PC-3 (cell line): ENCODE measurements at regions not wholly inside any gene's neighbourhood (a gene's known extent, or its start where the extent isn't known, plus 50 kb on each side); places are given as distances from the start of the nearest gene placed in this dataset.

ENCODE experiments used
- ATAC-seq: fragments of 200-7000 bp; cut with Tn5 transposase; 2 replicates; pipeline ENCODE4 v1.9.1; 2020; ENCODE audit warnings: mild to moderate bottlenecking, moderate library complexity
- BruUV-seq: library from RNA; stranded (reverse); fragments of 400-500 nt; replicated peaks from 2 replicates; lab custom pipeline; 2021; lab: Mats Ljungman, UMichigan
- CTCF ChIA-PET: fragments of 300-600 bp; sonication (Branson Sonifier 250); formaldehyde crosslinking; loops from one replicate; lab custom pipeline; 2022; ENCODE audit warnings: antibody characterized with exemption; lab: Charles Lee
- POLR2A ChIA-PET: fragments of 300-600 bp; sonication (Branson Sonifier 250); formaldehyde crosslinking; loops from one replicate; lab custom pipeline; 2022; ENCODE audit warnings: antibody characterized with exemption; ENCODE audit not compliant: unreplicated experiment; lab: Charles Lee
- DNase-seq: peaks from one replicate; pipeline ENCODE4 v3.0.0-alpha.2; 2015
- H2AFZ ChIP-seq: fragments of 300-600 bp; sonication (generic); 2 replicates; pipeline ENCODE4 v1.6.0; 2016; ENCODE audit warnings: antibody characterized with exemption, low read length
- H3F3A ChIP-seq: fragments of 300-600 bp; sonication (generic); one replicate; pipeline ENCODE4 v1.6.0; 2017; ENCODE audit warnings: antibody characterized with exemption, low read length, control low read depth, mild to moderate bottlenecking; ENCODE audit not compliant: unreplicated experiment
- H3K27ac ChIP-seq: fragments of 300-600 bp; sonication (generic); 2 replicates; pipeline ENCODE4 v1.5.1; 2016; ENCODE audit warnings: mild to moderate bottlenecking, low read length
- H3K27me3 ChIP-seq: fragments of 300-600 bp; sonication (generic); 2 replicates; pipeline ENCODE4 v1.6.1; 2016; ENCODE audit warnings: low read length, mixed read lengths
- H3K36me3 ChIP-seq: fragments of 300-600 bp; sonication (generic); 2 replicates; pipeline ENCODE4 v1.6.1; 2016; ENCODE audit warnings: low read depth, mixed run types, low read length, mixed read lengths
- H3K4me1 ChIP-seq: fragments of 300-600 bp; sonication (generic); 2 replicates; pipeline ENCODE4 v1.5.1; 2016; ENCODE audit warnings: low read length; ENCODE audit not compliant: insufficient read depth
- H3K4me2 ChIP-seq: fragments of 300-600 bp; sonication (generic); 2 replicates; pipeline ENCODE4 v1.6.0; 2016; ENCODE audit warnings: low read length
- H3K4me3 ChIP-seq: fragments of 300-600 bp; sonication (generic); 2 replicates; pipeline ENCODE4 v1.5.1; 2016; ENCODE audit warnings: mild to moderate bottlenecking, low read length, mixed read lengths
- H3K79me2 ChIP-seq: fragments of 300-600 bp; sonication (generic); 2 replicates; pipeline ENCODE4 v1.6.1; 2017; ENCODE audit warnings: low read length, mixed read lengths
- H3K9ac ChIP-seq: fragments of 300-600 bp; sonication (generic); 2 replicates; pipeline ENCODE4 v1.6.0; 2016; ENCODE audit warnings: mild to moderate bottlenecking, low read length
- H3K9me2 ChIP-seq: fragments of 300-600 bp; sonication (generic); replicated peaks from 2 replicates; pipeline ENCODE4 v1.6.1; 2016; ENCODE audit warnings: mixed run types, low read length, mixed read lengths
- H3K9me3 ChIP-seq: fragments of 300-600 bp; sonication (generic); 2 replicates; pipeline ENCODE4 v1.6.1; 2016; ENCODE audit warnings: low read length, mixed read lengths
- H4K20me1 ChIP-seq: fragments of 300-600 bp; sonication (generic); 2 replicates; pipeline ENCODE4 v1.6.1; 2016; ENCODE audit warnings: low read length, mixed read lengths
- EZH2 ChIP-seq: fragments of 300-600 bp; sonication (generic); IDR thresholded peaks from one replicate; pipeline ENCODE4 v1.6.1; 2017; ENCODE audit warnings: antibody characterized with exemption, mild to moderate bottlenecking, low read length; ENCODE audit not compliant: unreplicated experiment
- EZH2phosphoT487 ChIP-seq: fragments of 300-600 bp; sonication (generic); IDR thresholded peaks from 2 replicates; pipeline ENCODE4 v1.6.1; 2018; ENCODE audit warnings: mild to moderate bottlenecking, antibody characterized with exemption, low read length, borderline replicate concordance
- intact Hi-C: fragments of 100-400 bp; cut with micrococcal nuclease; formaldehyde crosslinking; loops from 2 replicates; pipeline ENCODE4 v1.9.0; 2023
- TF ChIP-seq, protein P1 (sequence below): fragments of 300-600 bp; sonication (generic); conservative IDR thresholded peaks from 2 replicates; pipeline ENCODE4 v1.5.1; 2017; ENCODE audit warnings: antibody characterized with exemption, low read depth, mild to moderate bottlenecking, low read length

DNA sequence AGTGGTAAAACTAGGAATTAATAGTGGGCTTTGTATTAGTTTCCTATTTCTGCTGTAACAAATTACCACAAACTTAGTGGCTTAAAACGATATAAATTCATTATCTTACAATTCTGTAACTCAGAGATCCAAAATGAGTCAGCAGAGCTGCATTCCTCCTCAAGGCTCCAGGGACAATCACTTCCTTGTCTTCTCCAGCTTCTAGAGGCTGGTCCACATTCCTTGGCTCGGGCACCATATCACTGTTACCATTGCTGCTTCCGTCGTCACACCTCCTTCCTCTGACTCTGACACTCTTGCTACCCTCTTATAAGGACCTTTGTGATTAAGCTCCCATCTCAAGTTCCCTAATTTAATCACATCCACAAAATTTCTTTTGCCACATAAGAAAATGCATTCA is 567.8 kb upstream of the KLHL29 start:
- H3K9me2 ChIP-seq, result no peaks in the 10 kb centered on the region
- no peaks in the 10 kb centered on the region for H3K79me2 ChIP-seq
- no peaks in the 10 kb centered on the region for H4K20me1 ChIP-seq
- no peak overlapping the region for H3K4me2 ChIP-seq
- ATAC-seq (no peak), DNase-seq (peak; percentile 25)
- no peak overlapping the region for H2AFZ ChIP-seq
- no peaks in the 10 kb centered on the region for H3K27me3 ChIP-seq
- no peak for TF ChIP-seq EZH2
- TF ChIP-seq EZH2phosphoT487, result no peak
- TF ChIP-seq, protein P1, sequence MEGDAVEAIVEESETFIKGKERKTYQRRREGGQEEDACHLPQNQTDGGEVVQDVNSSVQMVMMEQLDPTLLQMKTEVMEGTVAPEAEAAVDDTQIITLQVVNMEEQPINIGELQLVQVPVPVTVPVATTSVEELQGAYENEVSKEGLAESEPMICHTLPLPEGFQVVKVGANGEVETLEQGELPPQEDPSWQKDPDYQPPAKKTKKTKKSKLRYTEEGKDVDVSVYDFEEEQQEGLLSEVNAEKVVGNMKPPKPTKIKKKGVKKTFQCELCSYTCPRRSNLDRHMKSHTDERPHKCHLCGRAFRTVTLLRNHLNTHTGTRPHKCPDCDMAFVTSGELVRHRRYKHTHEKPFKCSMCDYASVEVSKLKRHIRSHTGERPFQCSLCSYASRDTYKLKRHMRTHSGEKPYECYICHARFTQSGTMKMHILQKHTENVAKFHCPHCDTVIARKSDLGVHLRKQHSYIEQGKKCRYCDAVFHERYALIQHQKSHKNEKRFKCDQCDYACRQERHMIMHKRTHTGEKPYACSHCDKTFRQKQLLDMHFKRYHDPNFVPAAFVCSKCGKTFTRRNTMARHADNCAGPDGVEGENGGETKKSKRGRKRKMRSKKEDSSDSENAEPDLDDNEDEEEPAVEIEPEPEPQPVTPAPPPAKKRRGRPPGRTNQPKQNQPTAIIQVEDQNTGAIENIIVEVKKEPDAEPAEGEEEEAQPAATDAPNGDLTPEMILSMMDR, result no peak
- POLR2A ChIA-PET, result no interaction called here
- no peak overlapping the region for H3K9ac ChIP-seq
- H3K4me1 ChIP-seq, result no peaks in the 10 kb centered on the region
- H3F3A ChIP-seq, result no peaks in the 10 kb centered on the region
- intact Hi-C loops, result no loop called here
- H3K36me3 ChIP-seq, result no peaks in the 10 kb centered on the region
- H3K4me3 ChIP-seq, result no peak overlapping the region
- H3K9me3 ChIP-seq, result peaks cover 7% of the 10 kb centered on the region; the same call in 1 of the 2 replicates
- BruUV-seq, result no TSS peak
- CTCF ChIA-PET, result no interaction called here
- no peak overlapping the region for H3K27ac ChIP-seq

DNA sequence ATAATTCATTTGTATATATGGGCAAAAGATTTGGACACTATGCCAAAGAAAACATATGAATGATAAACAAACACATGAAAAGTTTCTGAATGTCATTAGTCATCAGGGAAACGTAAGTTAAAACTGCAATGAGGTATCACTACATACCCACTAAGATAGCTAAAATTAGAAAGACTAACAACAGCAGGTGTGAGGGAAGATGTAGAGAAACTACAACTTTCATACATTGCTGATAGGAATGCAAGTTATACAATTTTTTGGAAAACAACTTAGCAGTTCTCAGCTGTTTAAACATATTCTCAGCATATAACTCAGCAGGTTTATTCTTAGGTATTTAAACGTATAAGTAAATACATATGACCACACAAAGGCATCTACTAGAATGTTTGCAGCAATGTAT is 563.5 kb upstream of the KLHL29 start:
- no TSS peak for BruUV-seq
- H4K20me1 ChIP-seq, result no peaks in the 10 kb centered on the region
- ChIA-PET CTCF (interaction anchor here (0.6 kb wide), 1 partner anchor 309 kb away, joined by 3 read pairs; no protein-coding TSS in a partner anchor), POLR2A (no interaction called here)
- H3K4me3 ChIP-seq, result no peak overlapping the region
- no peak overlapping the region for H3K4me2 ChIP-seq
- no peak overlapping the region for H3K27ac ChIP-seq
- H3K9me2 ChIP-seq, result no peaks in the 10 kb centered on the region
- ATAC-seq (no peak), DNase-seq (peak; percentile 4)
- no peak overlapping the region for H3K9ac ChIP-seq
- no peak for TF ChIP-seq EZH2
- TF ChIP-seq, protein P1, result no peak
- TF ChIP-seq EZH2phosphoT487, result no peak
- H3K36me3 ChIP-seq, result no peaks in the 10 kb centered on the region
- H3K9me3 ChIP-seq, result peaks cover 6% of the 10 kb centered on the region; the same call in 1 of the 2 replicates
- H3F3A ChIP-seq, result no peaks in the 10 kb centered on the region
- no peaks in the 10 kb centered on the region for H3K4me1 ChIP-seq
- H3K79me2 ChIP-seq, result no peaks in the 10 kb centered on the region
- no peak overlapping the region for H2AFZ ChIP-seq
- intact Hi-C loops, result no loop called here
- H3K27me3 ChIP-seq, result no peaks in the 10 kb centered on the region

DNA sequence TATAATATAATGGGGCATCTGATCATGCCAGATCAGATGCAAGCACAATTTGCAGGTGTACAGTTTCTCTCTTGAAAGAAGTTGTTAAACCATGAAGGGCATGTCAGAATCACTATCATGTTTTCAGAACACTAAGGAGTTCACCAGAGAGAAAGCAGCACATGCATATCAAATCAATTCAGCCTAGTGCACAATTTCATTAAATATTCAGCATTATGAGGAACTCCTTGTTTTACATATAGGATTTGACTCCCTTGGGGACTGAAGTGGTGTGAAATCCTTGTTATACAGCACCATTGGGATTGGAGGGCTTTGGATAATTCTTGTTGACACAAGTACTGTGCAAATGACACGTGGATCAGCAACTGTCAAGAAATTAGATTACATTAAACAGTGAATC is 562.1 kb upstream of the KLHL29 start:
- CTCF ChIA-PET, result no interaction called here
- H3K9me2 ChIP-seq, result no peaks in the 10 kb centered on the region
- POLR2A ChIA-PET, result no interaction called here

More for the DNA sequence above, 562.1 kb upstream of the KLHL29 start:
- no TSS peak for BruUV-seq
- ATAC-seq, result no peak
- no peaks in the 10 kb centered on the region for H3F3A ChIP-seq
- H3K79me2 ChIP-seq, result no peaks in the 10 kb centered on the region
- no peaks in the 10 kb centered on the region for H3K9me3 ChIP-seq
- H2AFZ ChIP-seq, result no peak overlapping the region
- no peaks in the 10 kb centered on the region for H3K36me3 ChIP-seq
- no peak overlapping the region for H3K27ac ChIP-seq
- TF ChIP-seq, protein P1, result no peak
- TF ChIP-seq EZH2phosphoT487, result no peak
- TF ChIP-seq EZH2, result no peak
- no peaks in the 10 kb centered on the region for H3K4me1 ChIP-seq
- no peak for DNase-seq
- no peak overlapping the region for H3K9ac ChIP-seq
- intact Hi-C loops, result no loop called here
- no peak overlapping the region for H3K4me2 ChIP-seq
- H3K4me3 ChIP-seq, result no peak overlapping the region
- H3K27me3 ChIP-seq, result no peaks in the 10 kb centered on the region
- H4K20me1 ChIP-seq, result no peaks in the 10 kb centered on the region
